ENCODE measurements at regions not wholly inside any gene's neighbourhood (a gene's known extent, or its start where the extent isn't known, plus 50 kb on each side); places are given as distances from the start of the nearest gene placed in this dataset.

- CTCF ChIA-PET: interaction anchor here (1.1 kb wide), 1 partner anchor 26 kb away, joined by 3 read pairs; no protein-coding TSS in a partner anchor
- no peak for DNase-seq (ENCODE audit: low read depth)
- H3K4me3 ChIP-seq (ENCODE audit: low read depth, low read length): no peak overlapping the region
- POLR2A ChIA-PET: no interaction called here
- H3K27me3 ChIP-seq (ENCODE audit: control insufficient read depth, insufficient read depth, low read length): no peaks in the 10 kb centered on the region
- no peaks in the 10 kb centered on the region for H3K36me3 ChIP-seq (ENCODE audit: control insufficient read depth, insufficient read depth, low read length)
- TF ChIP-seq CTCF (IDR thresholded peaks at IDR 0.05; ENCODE audit: insufficient read depth, low read depth, low read length): no peak
These were observed 328.6 kb upstream of the C11orf87 start for GRCh38 chr11:109093354-109093753.

GRCh38 chr11:109096266-109096665 lies 325.7 kb upstream of the C11orf87 start:
- POLR2A ChIA-PET: no interaction called here
- no peak for DNase-seq (ENCODE audit: low read depth)
- no peak overlapping the region for H3K4me3 ChIP-seq (ENCODE audit: low read depth, low read length)
- no peak for TF ChIP-seq CTCF (IDR thresholded peaks at IDR 0.05; ENCODE audit: insufficient read depth, low read depth, low read length)
- CTCF ChIA-PET: interaction anchor here (1.4 kb wide), 1 partner anchor 11 kb away, joined by 3 read pairs; no protein-coding TSS in a partner anchor
- no peaks in the 10 kb centered on the region for H3K27me3 ChIP-seq (ENCODE audit: control insufficient read depth, insufficient read depth, low read length)
- no peaks in the 10 kb centered on the region for H3K36me3 ChIP-seq (ENCODE audit: control insufficient read depth, insufficient read depth, low read length)

GRCh38 chr11:109106151-109106906 lies 315.7 kb upstream of the C11orf87 start:
- DNase-seq (ENCODE audit: low read depth): no peak
- Histone ChIP-seq H3K27me3 (ENCODE audit: control insufficient read depth, insufficient read depth, low read length) (no peaks in the 10 kb centered on the region), H3K4me3 (ENCODE audit: low read depth, low read length) (no peak overlapping the region), H3K36me3 (ENCODE audit: control insufficient read depth, insufficient read depth, low read length) (no peaks in the 10 kb centered on the region)
- ChIA-PET CTCF (interaction anchor here (1.5 kb wide), 1 partner anchor 10 kb away, joined by 3 read pairs; no protein-coding TSS in a partner anchor), POLR2A (no interaction called here)
- TF ChIP-seq CTCF (IDR thresholded peaks at IDR 0.05; ENCODE audit: insufficient read depth, low read depth, low read length): no peak

- ChIA-PET CTCF (no interaction called here), POLR2A (no interaction called here)
- Histone ChIP-seq H3K27me3 (ENCODE audit: control insufficient read depth, insufficient read depth, low read length) (no peaks in the 10 kb centered on the region), H3K36me3 (ENCODE audit: control insufficient read depth, insufficient read depth, low read length) (no peaks in the 10 kb centered on the region), H3K4me3 (ENCODE audit: low read depth, low read length) (no peak overlapping the region)
- no peak for TF ChIP-seq CTCF (IDR thresholded peaks at IDR 0.05; ENCODE audit: insufficient read depth, low read depth, low read length)
- DNase-seq (ENCODE audit: low read depth): no peak
These were observed 312.8 kb upstream of the C11orf87 start for GRCh38 chr11:109109150-109109549.

GRCh38 chr11:109109571-109110315 lies 312.2 kb upstream of the C11orf87 start:
- DNase-seq (ENCODE audit: low read depth): no peak
- POLR2A ChIA-PET: no interaction called here
- TF ChIP-seq CTCF (IDR thresholded peaks at IDR 0.05; ENCODE audit: insufficient read depth, low read depth, low read length): no peak

More at GRCh38 chr11:109109571-109110315, 312.2 kb upstream of the C11orf87 start:
- H3K27me3 ChIP-seq (ENCODE audit: control insufficient read depth, insufficient read depth, low read length): no peaks in the 10 kb centered on the region
- H3K4me3 ChIP-seq (ENCODE audit: low read depth, low read length): no peak overlapping the region
- CTCF ChIA-PET: no interaction called here
- no peaks in the 10 kb centered on the region for H3K36me3 ChIP-seq (ENCODE audit: control insufficient read depth, insufficient read depth, low read length)

All from BJ (cell line).